ENCODE measurements at regions not wholly inside any gene's neighbourhood (a gene's known extent, or its start where the extent isn't known, plus 50 kb on each side); places are given as distances from the start of the nearest gene placed in this dataset.

GRCh38 chrX:150308532-150309157 lies 54.5 kb upstream of the MAMLD1 start:
- TF ChIP-seq CTCF (IDR thresholded peaks at IDR 0.05): no peak
- no peak for TF ChIP-seq POLR2A (IDR thresholded peaks at IDR 0.05)

All from right lobe of liver (tissue), 4 donors.